ENCODE measurements at regions not wholly inside any gene's neighbourhood (a gene's known extent, or its start where the extent isn't known, plus 50 kb on each side); places are given as distances from the start of the nearest gene placed in this dataset.

DNA sequence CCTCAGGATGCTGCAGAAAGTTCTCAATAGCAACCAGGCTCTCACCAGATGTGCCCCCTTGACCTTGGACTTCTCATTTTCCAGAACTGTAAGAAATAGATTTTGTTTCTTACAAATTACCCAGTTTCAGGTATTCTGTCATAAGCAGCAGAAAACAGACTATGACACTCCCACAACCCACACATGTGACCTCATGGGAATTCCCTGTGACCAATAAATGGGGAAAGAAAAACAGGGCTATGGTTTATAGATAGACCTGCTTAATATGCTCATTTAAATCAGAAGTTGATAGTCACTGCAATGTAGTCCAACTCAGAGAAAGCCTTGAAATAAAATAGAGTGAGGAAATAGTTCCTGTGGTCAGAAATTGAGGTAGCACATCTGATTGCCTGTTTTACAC lies 380.9 kb upstream of the PTBP2 start:
- no peak for TF ChIP-seq EZH2 (IDR thresholded peaks at IDR 0.05; ENCODE audit: insufficient read depth, poor library complexity, severe bottlenecking)
- TF ChIP-seq EZH2phosphoT487 (IDR thresholded peaks at IDR 0.05; ENCODE audit: insufficient read depth, low read depth): no peak
